ENCODE measurements at regions not wholly inside any gene's neighbourhood (a gene's known extent, or its start where the extent isn't known, plus 50 kb on each side); places are given as distances from the start of the nearest gene placed in this dataset.
"Not testable (repeated sequence)": the region's sequence is repeated elsewhere in the genome, so short reads cannot be mapped to it uniquely, and the experiment has no call there.

- H3K4me1 Mint-ChIP-seq, result peaks cover 0 to 18% (median 14%) of the 10 kb centered on the region in 3 donors
- not testable (repeated sequence) for H3K9me3 Mint-ChIP-seq; H3K36me3 Mint-ChIP-seq; H3K27ac Mint-ChIP-seq; ATAC-seq (ENCODE audit: low read depth in 2 of 2); H3K27me3 Mint-ChIP-seq; DNase-seq; H3K4me3 Mint-ChIP-seq
Measured at GRCh38 chr16:29128732-29129457, 144.0 kb downstream of the LAT start.

GRCh38 chr16:29127806-29128420 is 143.1 kb downstream of the LAT start:
- H3K27ac Mint-ChIP-seq; ATAC-seq (ENCODE audit: low read depth in 2 of 2); H3K36me3 Mint-ChIP-seq; H3K9me3 Mint-ChIP-seq; H3K4me3 Mint-ChIP-seq; H3K27me3 Mint-ChIP-seq; DNase-seq: not testable (repeated sequence)
- H3K4me1 Mint-ChIP-seq, result peaks cover 3 to 19% (median 14%) of the 10 kb centered on the region in 3 donors

GRCh38 chr16:29126616-29127015 is 141.8 kb downstream of the LAT start:
- Mint-ChIP-seq H3K36me3 (no peaks in the 10 kb centered on the region), H3K27ac (peak overlapping the region in 1 of 6 donors; percentile 76), H3K4me3 (peak overlapping the region in 1 of 8 donors; percentile 44), H3K9me3 (no peaks in the 10 kb centered on the region), H3K4me1 (peaks cover 3 to 24% (median 16%) of the 10 kb centered on the region in 3 donors), H3K27me3 (no peaks in the 10 kb centered on the region)
- DNase-seq, result no peak
- ATAC-seq (ENCODE audit: low read depth in 2 of 2), result no peak

- no peak for DNase-seq
Measured at GRCh38 chr16:29126057-29126494, 141.2 kb downstream of the LAT start.

GRCh38 chr16:29124828-29125227 is 140.0 kb downstream of the LAT start:
- Mint-ChIP-seq H3K4me3 (no peak overlapping the region), H3K27me3 (no peaks in the 10 kb centered on the region), H3K27ac (no peak overlapping the region), H3K9me3 (no peaks in the 10 kb centered on the region), H3K36me3 (no peaks in the 10 kb centered on the region), H3K4me1 (peaks cover 3 to 24% (median 16%) of the 10 kb centered on the region in 3 donors)
- ATAC-seq (ENCODE audit: low read depth in 2 of 2), result no peak
- DNase-seq, result no peak

More at GRCh38 chr16:29126057-29126494, 141.2 kb downstream of the LAT start:
- Mint-ChIP-seq H3K4me3 (peak overlapping the region in 2 of 8 donors; percentile 20 to 44), H3K4me1 (peaks cover 3 to 24% (median 16%) of the 10 kb centered on the region in 3 donors), H3K9me3 (no peaks in the 10 kb centered on the region), H3K36me3 (no peaks in the 10 kb centered on the region), H3K27ac (peak overlapping the region in 2 of 6 donors; percentile 76 to 80), H3K27me3 (no peaks in the 10 kb centered on the region)
- ATAC-seq (ENCODE audit: low read depth in 2 of 2), result no peak

GRCh38 chr16:29124162-29124561 is 139.3 kb downstream of the LAT start:
- H3K4me3 Mint-ChIP-seq; H3K27me3 Mint-ChIP-seq; DNase-seq; ATAC-seq (ENCODE audit: low read depth in 2 of 2); H3K9me3 Mint-ChIP-seq; H3K36me3 Mint-ChIP-seq: not testable (repeated sequence)
- Mint-ChIP-seq H3K27ac (peak overlapping the region in 1 of 6 donors; percentile 51), H3K4me1 (peaks cover 3 to 24% (median 16%) of the 10 kb centered on the region in 3 donors)

GRCh38 chr16:29120680-29121079 is 135.8 kb downstream of the LAT start:
- DNase-seq; H3K27ac Mint-ChIP-seq; H3K4me3 Mint-ChIP-seq; ATAC-seq (ENCODE audit: low read depth in 2 of 2); H3K9me3 Mint-ChIP-seq; H3K27me3 Mint-ChIP-seq; H3K36me3 Mint-ChIP-seq: not testable (repeated sequence)
- peaks cover 3 to 15% (median 9%) of the 10 kb centered on the region in 3 donors for H3K4me1 Mint-ChIP-seq

- peak overlapping the region in 1 of 6 donors; percentile 70 for H3K27ac Mint-ChIP-seq
- not testable (repeated sequence) for H3K9me3 Mint-ChIP-seq; H3K36me3 Mint-ChIP-seq; ATAC-seq (ENCODE audit: low read depth in 2 of 2); H3K4me3 Mint-ChIP-seq; DNase-seq; H3K27me3 Mint-ChIP-seq
- peaks cover 11 to 18% (median 17%) of the 10 kb centered on the region in 3 donors for H3K4me1 Mint-ChIP-seq
Measured at GRCh38 chr16:29118301-29118957, 133.6 kb downstream of the LAT start.

- Mint-ChIP-seq H3K4me3 (no peak overlapping the region), H3K36me3 (peaks cover 3 to 8% of the 10 kb centered on the region in 2 donors), H3K4me1 (peaks cover 8 to 17% (median 15%) of the 10 kb centered on the region in 3 donors), H3K27ac (peak overlapping the region in 1 of 6 donors; percentile 33), H3K27me3 (no peaks in the 10 kb centered on the region), H3K9me3 (no peaks in the 10 kb centered on the region)
- no peak for DNase-seq
- ATAC-seq (ENCODE audit: low read depth in 2 of 2), result no peak
Measured at GRCh38 chr16:29117631-29118030, 132.8 kb downstream of the LAT start.

- H3K9me3 Mint-ChIP-seq, result no peaks in the 10 kb centered on the region
- H3K4me1 Mint-ChIP-seq, result peaks cover 8 to 14% (median 12%) of the 10 kb centered on the region in 3 donors
- H3K27me3 Mint-ChIP-seq, result no peaks in the 10 kb centered on the region
- H3K4me3 Mint-ChIP-seq, result no peak overlapping the region
- ATAC-seq (ENCODE audit: low read depth in 2 of 2) (no peak), DNase-seq (no peak)
- peaks cover 3 to 8% of the 10 kb centered on the region in 2 donors for H3K36me3 Mint-ChIP-seq
- peak overlapping the region in 3 of 6 donors; percentile 40 to 86 (median 85) for H3K27ac Mint-ChIP-seq
Measured at GRCh38 chr16:29116980-29117379, 132.1 kb downstream of the LAT start.

GRCh38 chr16:29116207-29116606 is 131.4 kb downstream of the LAT start:
- Mint-ChIP-seq H3K4me1 (peaks cover 8 to 14% (median 12%) of the 10 kb centered on the region in 3 donors), H3K27ac (peak overlapping the region in 1 of 6 donors; percentile 40)
- not testable (repeated sequence) for H3K4me3 Mint-ChIP-seq; ATAC-seq (ENCODE audit: low read depth in 2 of 2); H3K36me3 Mint-ChIP-seq; H3K27me3 Mint-ChIP-seq; DNase-seq; H3K9me3 Mint-ChIP-seq

- Mint-ChIP-seq H3K27ac (peak overlapping the region in 2 of 6 donors; percentile 54 to 88), H3K4me1 (peaks cover 8 to 14% (median 12%) of the 10 kb centered on the region in 3 donors)
- not testable (repeated sequence) for DNase-seq, H3K9me3 Mint-ChIP-seq, H3K27me3 Mint-ChIP-seq, H3K4me3 Mint-ChIP-seq, H3K36me3 Mint-ChIP-seq
- peak in 1 of 2 donors; percentile 47 for ATAC-seq (ENCODE audit: low read depth in 2 of 2)
Measured at GRCh38 chr16:29115802-29116141, 130.9 kb downstream of the LAT start.

GRCh38 chr16:29114989-29115801 is 130.3 kb downstream of the LAT start:
- not testable (repeated sequence) for H3K9me3 Mint-ChIP-seq, H3K27me3 Mint-ChIP-seq, H3K4me3 Mint-ChIP-seq, DNase-seq, H3K36me3 Mint-ChIP-seq
- H3K27ac Mint-ChIP-seq, result peak overlapping the region in 2 of 6 donors; percentile 54 to 88
- H3K4me1 Mint-ChIP-seq, result peaks cover 8 to 14% (median 12%) of the 10 kb centered on the region in 3 donors
- ATAC-seq (ENCODE audit: low read depth in 2 of 2), result peak; percentile 43 to 50
